ENCODE measurements at regions not wholly inside any gene's neighbourhood (a gene's known extent, or its start where the extent isn't known, plus 50 kb on each side); places are given as distances from the start of the nearest gene placed in this dataset.

GRCh38 chr9:102499468-102499867, 495.7 kb upstream of the CYLC2 start:
- no peak for TF ChIP-seq POLR2A (IDR thresholded peaks at IDR 0.05)
- no peak for TF ChIP-seq CTCF (IDR thresholded peaks at IDR 0.05 in 4 of 5, conservative IDR thresholded peaks at IDR 0.05 in 1 of 5)
